HCT116 (cell line): ENCODE measurements at regions not wholly inside any gene's neighbourhood (a gene's known extent, or its start where the extent isn't known, plus 50 kb on each side); places are given as distances from the start of the nearest gene placed in this dataset.

Source experiments
- ATF3 ChIP-seq: IDR thresholded peaks from 2 replicates; pipeline ENCODE4 v1.6.1; 2012
- CTCF ChIP-seq, 3 experiments: fragments of 200-600 bp in 1 of 3; sonication (generic) in 1 of 3; IDR thresholded peaks in 2 of 3; conservative IDR thresholded peaks in 1 of 3; 2 replicates each; pipeline ENCODE4 v1.5.1; 2012 to 2017; ENCODE audit warnings: low read depth in 2 of 3, low read length in 2 of 3, antibody characterized with exemption in 1 of 3, borderline replicate concordance in 1 of 3, control low read depth in 1 of 3, mild to moderate bottlenecking in 1 of 3, mixed read lengths in 1 of 3, mixed run types in 1 of 3, moderate library complexity in 1 of 3; ENCODE audit not compliant: insufficient read depth in 1 of 3
- EZH2 ChIP-seq: fragments of 200-600 bp; sonication (generic); IDR thresholded peaks from 2 replicates; pipeline ENCODE4 v1.6.1; 2017; ENCODE audit warnings: antibody characterized with exemption, mixed run types
- EZH2phosphoT487 ChIP-seq: fragments of 200-600 bp; IDR thresholded peaks from 2 replicates; pipeline ENCODE4 v1.6.1; 2018; ENCODE audit warnings: antibody characterized with exemption, borderline replicate concordance
- MAX ChIP-seq: IDR thresholded peaks from 2 replicates; pipeline ENCODE4 v1.6.1; 2012
- POLR2A ChIP-seq: IDR thresholded peaks from 2 replicates; pipeline ENCODE4 v1.7.0; 2011; ENCODE audit warnings: borderline replicate concordance; ENCODE audit not compliant: insufficient read depth, insufficient read length; ENCODE audit errors: extremely low read depth
- RAD21 ChIP-seq: IDR thresholded peaks from 2 replicates; pipeline ENCODE4 v1.6.1; 2012; ENCODE audit warnings: low read depth, mild to moderate bottlenecking
- REST ChIP-seq: IDR thresholded peaks from 2 replicates; pipeline ENCODE4 v1.6.1; 2012; ENCODE audit warnings: low read depth
- YY1 ChIP-seq: IDR thresholded peaks from 2 replicates; pipeline ENCODE4 v1.6.1; 2011; ENCODE audit warnings: low read length, low read depth, moderate library complexity, mild to moderate bottlenecking; ENCODE audit not compliant: insufficient replicate concordance; ENCODE audit errors: extremely low read depth
- ZNF274 ChIP-seq: fragments of 200-500 bp; sonication (Bioruptor generic); IDR thresholded peaks from 2 replicates; pipeline ENCODE4 v1.6.1; 2014; ENCODE audit warnings: mild to moderate bottlenecking, low read depth, low read length, inconsistent platforms

- TF ChIP-seq CTCF (IDR thresholded peaks at IDR 0.05 in 2 of 3, conservative IDR thresholded peaks at IDR 0.05 in 1 of 3; ENCODE audit: borderline replicate concordance in 1 of 3, insufficient read depth in 1 of 3, low read depth in 2 of 3, low read length in 2 of 3) (no peak), ZNF274 (no peak), MAX (no peak), POLR2A (no peak), ATF3 (no peak), EZH2 (no peak), RAD21 (no peak), YY1 (no peak), EZH2phosphoT487 (no peak), REST (no peak)
Measured at GRCh38 chr5:165304193-165304827, 1798.9 kb downstream of the MAT2B start.
